Ishikawa (cell line): ENCODE measurements at regions not wholly inside any gene's neighbourhood (a gene's known extent, or its start where the extent isn't known, plus 50 kb on each side); places are given as distances from the start of the nearest gene placed in this dataset.

Experiments
- CEBPB ChIP-seq: IDR thresholded peaks from 2 replicates; pipeline ENCODE4 v1.6.1; 2012
- CREB1 ChIP-seq: IDR thresholded peaks from 2 replicates; pipeline ENCODE4 v1.6.1; 2012; ENCODE audit warnings: low read depth
- EGR1 ChIP-seq: IDR thresholded peaks from 2 replicates; pipeline ENCODE4 v1.6.1; 2012
- EP300 ChIP-seq: IDR thresholded peaks from 2 replicates; pipeline ENCODE4 v1.6.1; 2012; ENCODE audit warnings: borderline replicate concordance
- FOXM1 ChIP-seq: IDR thresholded peaks from 2 replicates; pipeline ENCODE4 v1.6.1; 2012; ENCODE audit warnings: low read depth, borderline replicate concordance
- NFIC ChIP-seq: IDR thresholded peaks from 2 replicates; pipeline ENCODE4 v1.6.1; 2012
- RAD21 ChIP-seq: IDR thresholded peaks from 2 replicates; pipeline ENCODE4 v1.6.1; 2012; ENCODE audit warnings: low read depth
- TAF1 ChIP-seq: IDR thresholded peaks from 2 replicates; pipeline ENCODE4 v1.6.1; 2012; ENCODE audit warnings: low read depth, mild to moderate bottlenecking
- TCF12 ChIP-seq: IDR thresholded peaks from 2 replicates; pipeline ENCODE4 v1.6.1; 2012; ENCODE audit warnings: low read depth
- TEAD4 ChIP-seq: IDR thresholded peaks from 2 replicates; pipeline ENCODE4 v1.6.1; 2012
- YY1 ChIP-seq: IDR thresholded peaks from 2 replicates; pipeline ENCODE4 v1.6.1; 2012; ENCODE audit warnings: low read depth
- ZBTB7A ChIP-seq: IDR thresholded peaks from 2 replicates; pipeline ENCODE4 v1.6.1; 2012; ENCODE audit warnings: low read depth
- TF ChIP-seq, protein P1 (sequence below): IDR thresholded peaks from 2 replicates; pipeline ENCODE4 v1.6.1; 2012; ENCODE audit warnings: low read depth, mild to moderate bottlenecking
- TF ChIP-seq, protein P2 (sequence below): IDR thresholded peaks from 2 replicates; pipeline ENCODE4 v1.6.1; 2012
- TF ChIP-seq, protein P3 (sequence below): IDR thresholded peaks from 2 replicates; pipeline ENCODE4 v1.6.1; 2012

DNA sequence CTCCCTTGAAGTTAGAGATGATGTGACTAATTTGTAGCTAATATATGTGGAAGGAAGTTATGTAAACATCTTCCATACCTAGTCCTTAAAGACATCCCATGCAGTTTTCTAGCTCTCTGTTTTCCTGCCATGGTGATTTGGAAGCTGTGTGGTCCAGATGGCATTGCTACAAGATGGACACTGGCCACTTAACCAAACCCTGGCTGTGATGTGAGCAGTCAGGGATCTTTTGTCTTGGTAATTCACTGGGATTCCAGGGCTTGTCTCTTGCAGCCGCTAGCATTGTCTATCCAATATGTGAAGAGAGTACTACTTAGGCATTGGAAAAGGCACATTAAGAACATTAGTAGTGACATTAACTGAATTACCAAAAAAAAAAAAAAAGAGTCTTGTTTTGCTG, 139.9 kb upstream of the DOCK10 start:
- TF ChIP-seq, protein P1, sequence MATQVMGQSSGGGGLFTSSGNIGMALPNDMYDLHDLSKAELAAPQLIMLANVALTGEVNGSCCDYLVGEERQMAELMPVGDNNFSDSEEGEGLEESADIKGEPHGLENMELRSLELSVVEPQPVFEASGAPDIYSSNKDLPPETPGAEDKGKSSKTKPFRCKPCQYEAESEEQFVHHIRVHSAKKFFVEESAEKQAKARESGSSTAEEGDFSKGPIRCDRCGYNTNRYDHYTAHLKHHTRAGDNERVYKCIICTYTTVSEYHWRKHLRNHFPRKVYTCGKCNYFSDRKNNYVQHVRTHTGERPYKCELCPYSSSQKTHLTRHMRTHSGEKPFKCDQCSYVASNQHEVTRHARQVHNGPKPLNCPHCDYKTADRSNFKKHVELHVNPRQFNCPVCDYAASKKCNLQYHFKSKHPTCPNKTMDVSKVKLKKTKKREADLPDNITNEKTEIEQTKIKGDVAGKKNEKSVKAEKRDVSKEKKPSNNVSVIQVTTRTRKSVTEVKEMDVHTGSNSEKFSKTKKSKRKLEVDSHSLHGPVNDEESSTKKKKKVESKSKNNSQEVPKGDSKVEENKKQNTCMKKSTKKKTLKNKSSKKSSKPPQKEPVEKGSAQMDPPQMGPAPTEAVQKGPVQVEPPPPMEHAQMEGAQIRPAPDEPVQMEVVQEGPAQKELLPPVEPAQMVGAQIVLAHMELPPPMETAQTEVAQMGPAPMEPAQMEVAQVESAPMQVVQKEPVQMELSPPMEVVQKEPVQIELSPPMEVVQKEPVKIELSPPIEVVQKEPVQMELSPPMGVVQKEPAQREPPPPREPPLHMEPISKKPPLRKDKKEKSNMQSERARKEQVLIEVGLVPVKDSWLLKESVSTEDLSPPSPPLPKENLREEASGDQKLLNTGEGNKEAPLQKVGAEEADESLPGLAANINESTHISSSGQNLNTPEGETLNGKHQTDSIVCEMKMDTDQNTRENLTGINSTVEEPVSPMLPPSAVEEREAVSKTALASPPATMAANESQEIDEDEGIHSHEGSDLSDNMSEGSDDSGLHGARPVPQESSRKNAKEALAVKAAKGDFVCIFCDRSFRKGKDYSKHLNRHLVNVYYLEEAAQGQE, result no peak
- TF ChIP-seq NFIC (no peak), RAD21 (no peak), CEBPB (no peak), TAF1 (no peak), FOXM1 (no peak), CREB1 (no peak), YY1 (no peak), TEAD4 (no peak), EGR1 (no peak), EP300 (no peak)
- TF ChIP-seq, protein P2, sequence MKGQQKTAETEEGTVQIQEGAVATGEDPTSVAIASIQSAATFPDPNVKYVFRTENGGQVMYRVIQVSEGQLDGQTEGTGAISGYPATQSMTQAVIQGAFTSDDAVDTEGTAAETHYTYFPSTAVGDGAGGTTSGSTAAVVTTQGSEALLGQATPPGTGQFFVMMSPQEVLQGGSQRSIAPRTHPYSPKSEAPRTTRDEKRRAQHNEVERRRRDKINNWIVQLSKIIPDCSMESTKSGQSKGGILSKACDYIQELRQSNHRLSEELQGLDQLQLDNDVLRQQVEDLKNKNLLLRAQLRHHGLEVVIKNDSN, result no peak
- TF ChIP-seq, protein P3, sequence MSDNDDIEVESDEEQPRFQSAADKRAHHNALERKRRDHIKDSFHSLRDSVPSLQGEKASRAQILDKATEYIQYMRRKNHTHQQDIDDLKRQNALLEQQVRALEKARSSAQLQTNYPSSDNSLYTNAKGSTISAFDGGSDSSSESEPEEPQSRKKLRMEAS, result no peak

DNA sequence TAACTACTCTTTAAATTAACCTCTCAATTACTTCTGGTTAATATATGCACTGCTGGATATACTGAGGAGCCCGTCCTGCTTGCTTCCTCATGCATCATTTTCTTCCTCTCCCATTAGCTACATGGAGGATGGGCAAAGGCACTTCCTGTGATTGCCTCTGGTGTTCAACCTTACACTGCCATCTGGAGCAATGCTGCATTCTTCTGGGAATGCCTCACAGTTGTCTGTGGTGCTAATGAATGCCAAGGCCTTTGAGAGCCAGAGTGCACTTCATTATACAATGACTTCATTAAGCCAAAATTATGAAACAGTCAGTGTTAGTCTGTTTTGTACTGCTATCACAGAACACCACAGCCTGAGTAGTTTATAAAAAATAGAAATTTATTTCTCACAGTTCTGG, 134.8 kb upstream of the DOCK10 start:
- TF ChIP-seq CEBPB (no peak), YY1 (no peak), ZBTB7A (no peak), TCF12 (no peak), TEAD4 (no peak), CREB1 (no peak), NFIC (no peak), EGR1 (no peak), FOXM1 (no peak), EP300 (no peak), RAD21 (no peak), TAF1 (no peak)
- TF ChIP-seq, protein P2, result no peak
- TF ChIP-seq, protein P1, result no peak
- TF ChIP-seq, protein P3, result no peak

DNA sequence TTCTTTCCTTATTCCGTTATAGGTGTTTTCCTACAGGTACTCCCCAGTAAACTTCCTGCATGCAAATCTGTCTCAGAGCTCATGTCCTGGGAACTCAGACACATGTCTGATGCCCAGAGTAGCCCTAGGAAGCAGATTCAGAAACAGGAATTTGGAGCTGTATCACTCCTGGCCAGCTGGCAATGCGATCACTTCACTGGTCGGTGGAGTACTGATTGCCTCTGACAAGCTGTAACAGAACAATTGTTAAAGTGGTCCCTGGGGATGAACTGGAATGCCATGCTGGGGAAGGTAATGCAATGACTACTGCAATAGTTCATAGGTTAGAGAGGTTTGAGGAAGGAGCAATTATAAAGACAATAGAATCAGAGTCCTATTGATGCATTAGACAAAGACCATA, 131.6 kb upstream of the DOCK10 start:
- TF ChIP-seq TEAD4 (no peak), YY1 (no peak), CEBPB (no peak), EGR1 (no peak), ZBTB7A (no peak)
- TF ChIP-seq, protein P1, result no peak
- TF ChIP-seq, protein P3, result no peak
- TF ChIP-seq, protein P2, result no peak

DNA sequence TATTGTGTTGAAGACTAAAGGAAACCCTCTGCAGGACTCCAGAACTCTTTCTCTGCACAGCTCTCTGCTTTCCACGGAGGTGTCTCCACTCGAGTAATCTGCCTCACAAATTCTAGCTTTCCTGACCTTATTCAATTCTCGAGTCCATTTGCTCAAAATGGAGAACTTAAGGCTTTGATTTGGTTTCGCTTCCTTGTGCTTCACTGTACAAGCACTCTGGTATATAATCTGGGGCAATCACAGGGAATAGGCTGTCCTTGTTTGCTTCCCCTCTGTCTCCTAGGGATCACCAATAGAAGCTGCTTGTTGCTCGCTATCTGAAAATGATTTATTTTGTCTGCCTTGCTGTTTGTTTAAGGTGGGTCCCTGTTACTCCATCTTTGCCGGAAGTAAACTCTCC, 129.1 kb upstream of the DOCK10 start:
- no peak for TF ChIP-seq EGR1
- no peak for TF ChIP-seq TAF1

DNA sequence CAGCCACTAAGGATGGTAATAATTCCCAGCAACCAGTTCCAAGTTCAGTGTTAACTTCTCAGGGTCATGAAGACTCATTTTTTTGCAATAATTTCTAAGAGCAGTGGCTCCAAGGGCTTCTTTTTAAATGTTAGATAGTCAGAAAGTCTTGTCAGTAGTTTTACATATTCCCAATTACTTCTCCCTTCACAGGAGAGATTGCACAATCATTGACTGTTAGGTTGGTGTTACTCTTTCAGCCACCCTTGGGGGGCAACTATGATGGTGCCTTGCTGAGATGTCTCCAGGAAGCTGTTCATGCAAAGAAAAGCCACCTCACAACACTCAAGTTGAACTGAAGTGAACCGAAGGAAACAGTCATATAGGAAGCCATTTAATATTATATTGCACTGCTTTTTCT, 127.9 kb upstream of the DOCK10 start:
- TF ChIP-seq CREB1, result no peak
- TF ChIP-seq NFIC, result no peak
- TF ChIP-seq EP300, result no peak
